NT2/D1 (cell line): ENCODE measurements at regions not wholly inside any gene's neighbourhood (a gene's known extent, or its start where the extent isn't known, plus 50 kb on each side); places are given as distances from the start of the nearest gene placed in this dataset.

Source experiments
- DNase-seq: peaks from one replicate; pipeline ENCODE4 v3.0.0-alpha.2; 2011; ENCODE audit warnings: low read depth, low spot score
- H3K27me3 ChIP-seq: 2 replicates; pipeline ENCODE4 v1.6.0; 2011; ENCODE audit warnings: mild to moderate bottlenecking; ENCODE audit not compliant: insufficient read length, insufficient read depth
- H3K36me3 ChIP-seq: 2 replicates; pipeline ENCODE4 v1.6.1; 2011; ENCODE audit warnings: mild to moderate bottlenecking, low read length, mixed read lengths; ENCODE audit not compliant: insufficient read depth, insufficient read length
- H3K4me1 ChIP-seq: 2 replicates; pipeline ENCODE4 v1.5.1; 2011; ENCODE audit not compliant: insufficient read depth, insufficient read length
- H3K4me3 ChIP-seq: 2 replicates; pipeline ENCODE4 v1.5.1; 2011; ENCODE audit warnings: low read depth; ENCODE audit not compliant: insufficient read length
- H3K9ac ChIP-seq: 2 replicates; pipeline ENCODE4 v1.6.0; 2011; ENCODE audit warnings: low read depth; ENCODE audit not compliant: insufficient read length
- H3K9me3 ChIP-seq: 2 replicates; pipeline ENCODE4 v1.5.1; 2011; ENCODE audit warnings: mild to moderate bottlenecking, low read length; ENCODE audit not compliant: insufficient read depth
- SUZ12 ChIP-seq: IDR thresholded peaks from 2 replicates; pipeline ENCODE4 v1.6.1; 2011; ENCODE audit not compliant: insufficient read length, insufficient read depth; ENCODE audit errors: extremely low read depth
- YY1 ChIP-seq: IDR thresholded peaks from 2 replicates; pipeline ENCODE4 v1.6.1; 2011; ENCODE audit not compliant: insufficient read length, insufficient read depth
- ZNF274 ChIP-seq: IDR thresholded peaks from 2 replicates; pipeline ENCODE4 v1.6.1; 2011; ENCODE audit warnings: mild to moderate bottlenecking, low read depth, low read length

- DNase-seq, result no peak
- Histone ChIP-seq H3K9ac (no peak overlapping the region), H3K27me3 (no peaks in the 10 kb centered on the region), H3K9me3 (no peaks in the 10 kb centered on the region), H3K4me1 (no peaks in the 10 kb centered on the region), H3K4me3 (no peak overlapping the region), H3K36me3 (no peaks in the 10 kb centered on the region)
- TF ChIP-seq ZNF274, result no peak
- no peak for TF ChIP-seq SUZ12
Measured at GRCh38 chr3:34955680-34956079, 683.6 kb upstream of the ARPP21 start.

- no peaks in the 10 kb centered on the region for H3K9me3 ChIP-seq
- H3K9ac ChIP-seq, result no peak overlapping the region
- H3K27me3 ChIP-seq, result no peaks in the 10 kb centered on the region
- TF ChIP-seq YY1, result no peak
- TF ChIP-seq ZNF274, result no peak
- TF ChIP-seq SUZ12, result no peak
- no peak for DNase-seq
- H3K4me3 ChIP-seq, result no peak overlapping the region
- H3K4me1 ChIP-seq, result no peaks in the 10 kb centered on the region
- H3K36me3 ChIP-seq, result no peaks in the 10 kb centered on the region
Measured at GRCh38 chr3:34956511-34956910, 682.8 kb upstream of the ARPP21 start.

GRCh38 chr3:34957677-34958076, 681.6 kb upstream of the ARPP21 start:
- DNase-seq, result no peak
- Histone ChIP-seq H3K36me3 (no peaks in the 10 kb centered on the region), H3K4me1 (no peaks in the 10 kb centered on the region), H3K4me3 (no peak overlapping the region), H3K27me3 (no peaks in the 10 kb centered on the region), H3K9ac (no peak overlapping the region), H3K9me3 (no peaks in the 10 kb centered on the region)
- no peak for TF ChIP-seq SUZ12
- no peak for TF ChIP-seq YY1
- TF ChIP-seq ZNF274, result no peak

- TF ChIP-seq SUZ12 (no peak), YY1 (no peak), ZNF274 (no peak)
- Histone ChIP-seq H3K9me3 (no peaks in the 10 kb centered on the region), H3K36me3 (no peaks in the 10 kb centered on the region), H3K27me3 (no peaks in the 10 kb centered on the region), H3K9ac (no peak overlapping the region), H3K4me1 (no peaks in the 10 kb centered on the region), H3K4me3 (no peak overlapping the region)
- no peak for DNase-seq
Measured at GRCh38 chr3:34969513-34969912, 669.8 kb upstream of the ARPP21 start.

- no peaks in the 10 kb centered on the region for H3K9me3 ChIP-seq
- no peaks in the 10 kb centered on the region for H3K27me3 ChIP-seq
- no peaks in the 10 kb centered on the region for H3K36me3 ChIP-seq
- TF ChIP-seq SUZ12 (no peak), ZNF274 (no peak), YY1 (no peak)
- H3K9ac ChIP-seq, result no peak overlapping the region
- H3K4me1 ChIP-seq, result no peaks in the 10 kb centered on the region
- H3K4me3 ChIP-seq, result no peak overlapping the region
- DNase-seq, result no peak
Measured at GRCh38 chr3:34972481-34972880, 666.8 kb upstream of the ARPP21 start.

- Histone ChIP-seq H3K4me1 (no peaks in the 10 kb centered on the region), H3K4me3 (no peak overlapping the region), H3K36me3 (no peaks in the 10 kb centered on the region), H3K27me3 (no peaks in the 10 kb centered on the region), H3K9me3 (no peaks in the 10 kb centered on the region), H3K9ac (no peak overlapping the region)
- TF ChIP-seq ZNF274 (no peak), SUZ12 (no peak), YY1 (no peak)
- DNase-seq, result no peak
Measured at GRCh38 chr3:34973586-34973985, 665.7 kb upstream of the ARPP21 start.

GRCh38 chr3:34983631-34984030, 655.7 kb upstream of the ARPP21 start:
- no peaks in the 10 kb centered on the region for H3K27me3 ChIP-seq
- no peaks in the 10 kb centered on the region for H3K36me3 ChIP-seq
- DNase-seq, result no peak
- H3K4me1 ChIP-seq, result no peaks in the 10 kb centered on the region
- no peak for TF ChIP-seq YY1
- no peak for TF ChIP-seq SUZ12
- TF ChIP-seq ZNF274, result no peak
- H3K9me3 ChIP-seq, result no peaks in the 10 kb centered on the region
- no peak overlapping the region for H3K9ac ChIP-seq
- no peak overlapping the region for H3K4me3 ChIP-seq

GRCh38 chr3:34988296-34988695, 651.0 kb upstream of the ARPP21 start:
- Histone ChIP-seq H3K9ac (no peak overlapping the region), H3K9me3 (no peaks in the 10 kb centered on the region), H3K36me3 (no peaks in the 10 kb centered on the region), H3K4me1 (no peaks in the 10 kb centered on the region), H3K27me3 (no peaks in the 10 kb centered on the region), H3K4me3 (no peak overlapping the region)
- DNase-seq, result no peak
- TF ChIP-seq ZNF274 (no peak), YY1 (no peak), SUZ12 (no peak)
